Nephron progenitor cell (in vitro differentiated cells): ENCODE measurements at regions not wholly inside any gene's neighbourhood (a gene's known extent, or its start where the extent isn't known, plus 50 kb on each side); places are given as distances from the start of the nearest gene placed in this dataset.

Source experiments
- DNase-seq: peaks from one replicate; pipeline ENCODE4 v3.0.0; 2021
- H3K27ac Mint-ChIP-seq: 2 replicates; pipeline ENCODE4 v1.8.0; 2021; ENCODE audit warnings: mild to moderate bottlenecking, moderate library complexity, mixed read lengths
- H3K27me3 Mint-ChIP-seq: 2 replicates; pipeline ENCODE4 v1.8.0; 2021; ENCODE audit warnings: mild to moderate bottlenecking, low read depth, mixed read lengths; ENCODE audit not compliant: poor library complexity
- H3K36me3 Mint-ChIP-seq: 2 replicates; pipeline ENCODE4 v1.8.0; 2021; ENCODE audit warnings: low read depth, mixed read lengths
- H3K4me1 Mint-ChIP-seq: 2 replicates; pipeline ENCODE4 v1.8.0; 2021; ENCODE audit warnings: mixed read lengths
- H3K4me3 Mint-ChIP-seq: 2 replicates; pipeline ENCODE4 v1.8.0; 2021; ENCODE audit warnings: mild to moderate bottlenecking, moderate library complexity, mixed read lengths
- H3K9me3 Mint-ChIP-seq: 2 replicates; pipeline ENCODE4 v1.8.0; 2021; ENCODE audit warnings: mild to moderate bottlenecking, moderate library complexity, mixed read lengths
- TF ChIP-seq, protein P1 (sequence below): fragments of 200-600 bp; sonication (generic); IDR thresholded peaks from 2 replicates; pipeline ENCODE4 v1.5.0; 2021; ENCODE audit warnings: antibody characterized with exemption

- Mint-ChIP-seq H3K27ac (no peak overlapping the region), H3K4me1 (no peaks in the 10 kb centered on the region), H3K4me3 (no peak overlapping the region), H3K9me3 (peaks cover 57% of the 10 kb centered on the region), H3K27me3 (peaks cover 14% of the 10 kb centered on the region), H3K36me3 (peaks cover 6% of the 10 kb centered on the region)
- TF ChIP-seq, protein P1, sequence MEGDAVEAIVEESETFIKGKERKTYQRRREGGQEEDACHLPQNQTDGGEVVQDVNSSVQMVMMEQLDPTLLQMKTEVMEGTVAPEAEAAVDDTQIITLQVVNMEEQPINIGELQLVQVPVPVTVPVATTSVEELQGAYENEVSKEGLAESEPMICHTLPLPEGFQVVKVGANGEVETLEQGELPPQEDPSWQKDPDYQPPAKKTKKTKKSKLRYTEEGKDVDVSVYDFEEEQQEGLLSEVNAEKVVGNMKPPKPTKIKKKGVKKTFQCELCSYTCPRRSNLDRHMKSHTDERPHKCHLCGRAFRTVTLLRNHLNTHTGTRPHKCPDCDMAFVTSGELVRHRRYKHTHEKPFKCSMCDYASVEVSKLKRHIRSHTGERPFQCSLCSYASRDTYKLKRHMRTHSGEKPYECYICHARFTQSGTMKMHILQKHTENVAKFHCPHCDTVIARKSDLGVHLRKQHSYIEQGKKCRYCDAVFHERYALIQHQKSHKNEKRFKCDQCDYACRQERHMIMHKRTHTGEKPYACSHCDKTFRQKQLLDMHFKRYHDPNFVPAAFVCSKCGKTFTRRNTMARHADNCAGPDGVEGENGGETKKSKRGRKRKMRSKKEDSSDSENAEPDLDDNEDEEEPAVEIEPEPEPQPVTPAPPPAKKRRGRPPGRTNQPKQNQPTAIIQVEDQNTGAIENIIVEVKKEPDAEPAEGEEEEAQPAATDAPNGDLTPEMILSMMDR: no peak
- no peak for DNase-seq
These were observed 316.3 kb upstream of the MEF2C start for GRCh38 chr5:89199306-89199705.

GRCh38 chr5:89191374-89191773, 308.4 kb upstream of the MEF2C start:
- TF ChIP-seq, protein P1: no peak
- peaks cover 29% of the 10 kb centered on the region for H3K9me3 Mint-ChIP-seq
- no peaks in the 10 kb centered on the region for H3K27me3 Mint-ChIP-seq
- H3K4me1 Mint-ChIP-seq: no peaks in the 10 kb centered on the region
- H3K27ac Mint-ChIP-seq: no peak overlapping the region
- H3K36me3 Mint-ChIP-seq: no peaks in the 10 kb centered on the region
- no peak for DNase-seq
- no peak overlapping the region for H3K4me3 Mint-ChIP-seq

GRCh38 chr5:89190515-89191265, 307.7 kb upstream of the MEF2C start:
- H3K4me1 Mint-ChIP-seq: no peaks in the 10 kb centered on the region
- no peaks in the 10 kb centered on the region for H3K36me3 Mint-ChIP-seq
- H3K27ac Mint-ChIP-seq: no peak overlapping the region
- H3K4me3 Mint-ChIP-seq: no peak overlapping the region
- H3K27me3 Mint-ChIP-seq: no peaks in the 10 kb centered on the region
- no peak for DNase-seq
- TF ChIP-seq, protein P1: no peak
- H3K9me3 Mint-ChIP-seq: peaks cover 26% of the 10 kb centered on the region

- no peak for DNase-seq
- Mint-ChIP-seq H3K36me3 (no peaks in the 10 kb centered on the region), H3K9me3 (peaks cover under 1% of the 10 kb centered on the region), H3K27ac (no peak overlapping the region), H3K4me3 (no peak overlapping the region), H3K27me3 (no peaks in the 10 kb centered on the region), H3K4me1 (no peaks in the 10 kb centered on the region)
- TF ChIP-seq, protein P1: no peak
These were observed 305.0 kb upstream of the MEF2C start for GRCh38 chr5:89187883-89188465.

GRCh38 chr5:89187268-89187667, 304.3 kb upstream of the MEF2C start:
- Mint-ChIP-seq H3K4me3 (no peak overlapping the region), H3K36me3 (no peaks in the 10 kb centered on the region), H3K4me1 (no peaks in the 10 kb centered on the region), H3K27me3 (peaks cover 2% of the 10 kb centered on the region), H3K27ac (no peak overlapping the region), H3K9me3 (no peaks in the 10 kb centered on the region)
- TF ChIP-seq, protein P1: no peak
- no peak for DNase-seq

GRCh38 chr5:89181546-89181945, 298.6 kb upstream of the MEF2C start:
- H3K27me3 Mint-ChIP-seq: peaks cover 3% of the 10 kb centered on the region
- TF ChIP-seq, protein P1: no peak
- H3K4me3 Mint-ChIP-seq: no peak overlapping the region
- no peaks in the 10 kb centered on the region for H3K36me3 Mint-ChIP-seq
- H3K9me3 Mint-ChIP-seq: no peaks in the 10 kb centered on the region
- DNase-seq: no peak
- no peak overlapping the region for H3K27ac Mint-ChIP-seq
- no peaks in the 10 kb centered on the region for H3K4me1 Mint-ChIP-seq
